Colonic mucosa (tissue), 4 donors: ENCODE measurements at regions not wholly inside any gene's neighbourhood (a gene's known extent, or its start where the extent isn't known, plus 50 kb on each side); places are given as distances from the start of the nearest gene placed in this dataset.
"Not testable (repeated sequence)": the region's sequence is repeated elsewhere in the genome, so short reads cannot be mapped to it uniquely, and the experiment has no call there.

Experiments used
- DNase-seq: peaks from one replicate; pipeline ENCODE4 v3.0.0-alpha.2; 2020
- H3K27ac ChIP-seq: fragments of 200-600 bp; one replicate; pipeline ENCODE4 v1.8.0; 2021
- H3K27me3 ChIP-seq: fragments of 200-600 bp; one replicate; pipeline ENCODE4 v1.8.0; 2021
- H3K36me3 ChIP-seq: fragments of 200-600 bp; one replicate; pipeline ENCODE4 v1.8.0; 2021
- H3K4me1 ChIP-seq: fragments of 200-600 bp; one replicate; pipeline ENCODE4 v1.8.0; 2021; ENCODE audit warnings: mild to moderate bottlenecking
- H3K4me3 ChIP-seq: fragments of 200-600 bp; one replicate; pipeline ENCODE4 v1.8.0; 2021
- H3K9ac ChIP-seq, 2 donors: one replicate each; pipeline ENCODE4 v1.7.0; 2013; ENCODE audit warnings: control low read depth in 2 of 2, low read depth in 2 of 2, low read length in 2 of 2
- H3K9me3 ChIP-seq: fragments of 200-600 bp; one replicate; pipeline ENCODE4 v1.8.0; 2021
- intact Hi-C: fragments of 100-400 bp; cut with DNase I; formaldehyde crosslinking; loops from one replicate; pipeline ENCODE4 v1.14.1; 2022
- TF ChIP-seq, protein P1 (sequence below): fragments of 200-600 bp; IDR thresholded peaks from one replicate; pipeline ENCODE4 v1.8.0; 2022; ENCODE audit warnings: antibody characterized with exemption, mild to moderate bottlenecking
- donor health status: healthy.
- donor health status: DM: no; HTN: no; CAD: no.
- donor health status: DM: no; HTN: no; CAD: no.

GRCh38 chr4:83917572-83917971 lies 381.7 kb downstream of the GPAT3 start:
- intact Hi-C loops = no loop called here
- H3K9ac ChIP-seq = no peak overlapping the region
- H3K27me3 ChIP-seq = no peaks in the 10 kb centered on the region
- H3K4me3 ChIP-seq = no peak overlapping the region
- TF ChIP-seq, protein P1, sequence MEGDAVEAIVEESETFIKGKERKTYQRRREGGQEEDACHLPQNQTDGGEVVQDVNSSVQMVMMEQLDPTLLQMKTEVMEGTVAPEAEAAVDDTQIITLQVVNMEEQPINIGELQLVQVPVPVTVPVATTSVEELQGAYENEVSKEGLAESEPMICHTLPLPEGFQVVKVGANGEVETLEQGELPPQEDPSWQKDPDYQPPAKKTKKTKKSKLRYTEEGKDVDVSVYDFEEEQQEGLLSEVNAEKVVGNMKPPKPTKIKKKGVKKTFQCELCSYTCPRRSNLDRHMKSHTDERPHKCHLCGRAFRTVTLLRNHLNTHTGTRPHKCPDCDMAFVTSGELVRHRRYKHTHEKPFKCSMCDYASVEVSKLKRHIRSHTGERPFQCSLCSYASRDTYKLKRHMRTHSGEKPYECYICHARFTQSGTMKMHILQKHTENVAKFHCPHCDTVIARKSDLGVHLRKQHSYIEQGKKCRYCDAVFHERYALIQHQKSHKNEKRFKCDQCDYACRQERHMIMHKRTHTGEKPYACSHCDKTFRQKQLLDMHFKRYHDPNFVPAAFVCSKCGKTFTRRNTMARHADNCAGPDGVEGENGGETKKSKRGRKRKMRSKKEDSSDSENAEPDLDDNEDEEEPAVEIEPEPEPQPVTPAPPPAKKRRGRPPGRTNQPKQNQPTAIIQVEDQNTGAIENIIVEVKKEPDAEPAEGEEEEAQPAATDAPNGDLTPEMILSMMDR = no peak
- no peaks in the 10 kb centered on the region for H3K4me1 ChIP-seq
- H3K9me3 ChIP-seq = no peaks in the 10 kb centered on the region
- no peaks in the 10 kb centered on the region for H3K36me3 ChIP-seq
- DNase-seq = no peak
- no peak overlapping the region for H3K27ac ChIP-seq

DNA sequence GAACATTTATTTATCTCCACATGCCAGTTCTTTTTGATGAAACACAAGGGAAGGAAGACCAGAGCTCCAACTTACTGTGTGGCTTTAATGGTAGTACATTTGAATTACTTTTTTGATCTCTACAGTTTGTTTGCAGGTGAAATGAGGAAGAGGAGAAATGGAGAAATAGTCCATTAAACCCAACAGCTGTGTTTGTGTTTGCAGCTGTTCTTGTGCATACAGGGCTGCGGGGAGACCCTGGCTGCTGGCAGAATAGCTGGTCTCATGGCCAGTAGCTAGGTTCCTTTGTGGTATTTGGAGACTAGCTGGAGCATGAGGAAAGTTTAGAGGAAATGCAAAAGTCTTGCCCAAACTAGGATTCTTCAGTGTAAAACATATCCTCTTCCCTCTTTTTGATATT lies 374.8 kb downstream of the GPAT3 start:
- H3K27ac ChIP-seq = no peak overlapping the region

DNA sequence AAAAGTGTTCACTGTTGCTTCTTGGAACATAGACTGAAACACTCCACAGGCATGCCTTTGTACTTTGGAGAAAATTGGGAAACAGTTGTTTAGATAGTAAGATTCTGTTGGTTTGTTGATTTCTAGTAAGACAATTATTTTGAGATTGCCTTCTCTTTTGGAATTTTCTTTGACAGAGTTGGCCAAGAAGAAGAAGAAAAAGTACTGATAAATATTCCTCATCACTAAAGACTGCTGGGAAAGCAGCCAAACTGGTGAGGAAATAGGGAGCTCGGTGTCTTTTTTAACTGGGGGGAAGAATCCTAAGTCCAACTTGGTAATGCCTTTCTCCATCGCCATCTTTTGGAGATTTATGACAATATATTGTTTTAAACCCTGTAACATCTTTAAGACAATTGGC lies 370.7 kb downstream of the GPAT3 start:
- no peaks in the 10 kb centered on the region for H3K9me3 ChIP-seq
- TF ChIP-seq, protein P1 = no peak
- no peaks in the 10 kb centered on the region for H3K4me1 ChIP-seq
- no peak overlapping the region for H3K4me3 ChIP-seq
- DNase-seq = no peak
- intact Hi-C loops = no loop called here
- H3K27me3 ChIP-seq = no peaks in the 10 kb centered on the region
- H3K27ac ChIP-seq = no peak overlapping the region
- no peaks in the 10 kb centered on the region for H3K36me3 ChIP-seq
- no peak overlapping the region for H3K9ac ChIP-seq

More for the DNA sequence above, 374.8 kb downstream of the GPAT3 start:
- Histone ChIP-seq H3K9me3 (no peaks in the 10 kb centered on the region), H3K9ac (no peak overlapping the region), H3K27me3 (no peaks in the 10 kb centered on the region), H3K4me3 (no peak overlapping the region), H3K36me3 (no peaks in the 10 kb centered on the region), H3K4me1 (no peaks in the 10 kb centered on the region)
- DNase-seq = no peak
- TF ChIP-seq, protein P1 = no peak
- intact Hi-C loops = no loop called here

DNA sequence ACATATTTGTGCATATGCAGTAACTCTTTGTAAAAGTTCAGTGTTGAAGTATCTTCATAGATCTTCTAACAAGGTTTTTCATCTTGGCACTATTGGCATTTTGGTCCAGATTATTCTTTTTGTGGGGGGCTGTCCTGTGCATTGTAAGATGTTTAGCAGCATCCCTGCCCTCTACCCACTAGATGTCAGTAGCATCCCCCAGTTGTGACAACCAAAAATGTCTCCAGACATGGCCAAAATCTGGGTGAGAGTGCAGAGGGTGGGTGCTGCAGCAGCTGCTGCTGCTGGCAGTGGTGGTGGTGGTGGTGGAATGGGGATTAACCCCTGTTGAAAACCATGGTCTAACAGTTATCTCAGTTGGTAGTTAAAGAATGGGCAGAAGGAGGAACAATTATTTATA lies 370.0 kb downstream of the GPAT3 start:
- Histone ChIP-seq H3K36me3 (no peaks in the 10 kb centered on the region), H3K27ac (no peak overlapping the region), H3K9ac (no peak overlapping the region), H3K4me1 (no peaks in the 10 kb centered on the region), H3K27me3 (no peaks in the 10 kb centered on the region), H3K4me3 (no peak overlapping the region), H3K9me3 (no peaks in the 10 kb centered on the region)
- DNase-seq = no peak
- intact Hi-C loops = no loop called here
- TF ChIP-seq, protein P1 = no peak

GRCh38 chr4:83903740-83904139 lies 367.8 kb downstream of the GPAT3 start:
- H3K4me1 ChIP-seq, H3K4me3 ChIP-seq, H3K9ac ChIP-seq, H3K36me3 ChIP-seq, H3K9me3 ChIP-seq, H3K27me3 ChIP-seq, H3K27ac ChIP-seq, intact Hi-C loops, DNase-seq: not testable (repeated sequence)

DNA sequence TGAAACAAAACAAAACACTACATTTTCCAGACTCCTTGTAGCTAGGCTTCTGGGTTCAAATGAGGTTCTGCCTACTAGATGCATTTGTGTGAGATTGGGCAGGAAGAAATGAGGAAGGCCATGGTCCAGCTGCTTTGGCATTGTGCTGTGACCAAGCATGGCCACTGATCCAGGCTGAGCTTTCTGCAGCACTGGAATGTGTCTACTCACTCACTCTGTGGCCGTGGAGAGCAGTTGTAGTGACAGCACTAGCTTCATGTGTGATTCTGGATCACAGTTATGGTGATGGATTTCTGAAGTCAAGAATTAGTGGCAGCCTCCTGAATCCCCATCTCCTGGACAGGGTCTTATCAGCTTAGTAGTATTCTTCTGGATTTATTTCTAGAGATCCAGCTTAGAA lies 358.9 kb downstream of the GPAT3 start:
- no peaks in the 10 kb centered on the region for H3K9me3 ChIP-seq
- DNase-seq = no peak
- no peaks in the 10 kb centered on the region for H3K4me1 ChIP-seq
- H3K9ac ChIP-seq = no peak overlapping the region
- no peak overlapping the region for H3K4me3 ChIP-seq
- intact Hi-C loops = no loop called here
- H3K36me3 ChIP-seq = no peaks in the 10 kb centered on the region
- TF ChIP-seq, protein P1 = no peak
- H3K27me3 ChIP-seq = no peaks in the 10 kb centered on the region
- H3K27ac ChIP-seq = no peak overlapping the region
